ENCODE measurements at regions not wholly inside any gene's neighbourhood (a gene's known extent, or its start where the extent isn't known, plus 50 kb on each side); places are given as distances from the start of the nearest gene placed in this dataset.

- TF ChIP-seq CTCF (IDR thresholded peaks at IDR 0.05) (no peak), ZFX (IDR thresholded peaks at IDR 0.05; ENCODE audit: borderline replicate concordance) (no peak)
Observed at GRCh38 chr15:94769089-94769488, 537.7 kb downstream of the MCTP2 start.

All from 22Rv1 (cell line).